ENCODE measurements at regions not wholly inside any gene's neighbourhood (a gene's known extent, or its start where the extent isn't known, plus 50 kb on each side); places are given as distances from the start of the nearest gene placed in this dataset.

DNA sequence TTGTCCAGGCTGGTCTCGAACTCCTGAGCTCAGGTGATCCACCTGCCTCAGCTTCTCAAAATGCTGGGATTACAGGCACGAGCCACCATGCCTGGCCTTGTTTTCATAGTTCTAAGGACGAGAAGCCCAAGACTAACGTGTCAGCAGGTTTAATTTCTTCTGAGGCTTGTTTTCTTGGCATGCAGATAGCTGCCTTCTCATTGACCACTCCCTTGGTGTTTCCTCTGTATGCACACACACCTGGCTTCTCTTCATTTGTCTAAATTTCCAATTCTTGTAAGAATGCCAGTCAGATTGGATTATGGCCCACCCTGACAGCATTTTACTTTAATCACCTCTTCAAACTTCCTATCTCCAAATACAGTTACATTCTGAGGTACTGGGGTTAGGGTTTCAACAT lies 72.5 kb upstream of the CTSC start:
- in situ Hi-C loops (cut with HindIII; ENCODE audit: low pct_unique_long_range_greater_than_20kb, low sequenced_read_pairs), result no loop called here
- no peak for DNase-seq (ENCODE audit: low read depth)

DNA sequence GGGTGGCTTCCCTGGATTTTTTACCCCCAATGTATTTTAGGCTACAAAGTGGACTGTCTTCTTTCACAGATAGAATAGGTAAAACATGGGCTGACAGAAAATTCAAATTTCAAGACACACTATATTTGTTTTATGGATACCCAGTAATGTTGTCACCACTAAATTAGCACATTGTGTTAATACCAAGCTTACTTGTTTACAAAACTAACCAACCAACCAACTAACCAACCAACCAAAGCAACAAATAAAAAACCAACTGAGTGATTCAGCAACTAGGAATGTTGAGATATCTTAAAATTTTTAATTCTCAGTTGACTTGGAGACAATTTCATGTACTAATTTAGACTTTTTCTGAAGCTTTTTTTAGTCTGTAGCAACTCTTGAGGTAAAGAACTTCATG lies 69.3 kb upstream of the CTSC start:
- DNase-seq (ENCODE audit: low read depth), result peak; percentile 34
- in situ Hi-C loops (cut with HindIII; ENCODE audit: low pct_unique_long_range_greater_than_20kb, low sequenced_read_pairs), result no loop called here

DNA sequence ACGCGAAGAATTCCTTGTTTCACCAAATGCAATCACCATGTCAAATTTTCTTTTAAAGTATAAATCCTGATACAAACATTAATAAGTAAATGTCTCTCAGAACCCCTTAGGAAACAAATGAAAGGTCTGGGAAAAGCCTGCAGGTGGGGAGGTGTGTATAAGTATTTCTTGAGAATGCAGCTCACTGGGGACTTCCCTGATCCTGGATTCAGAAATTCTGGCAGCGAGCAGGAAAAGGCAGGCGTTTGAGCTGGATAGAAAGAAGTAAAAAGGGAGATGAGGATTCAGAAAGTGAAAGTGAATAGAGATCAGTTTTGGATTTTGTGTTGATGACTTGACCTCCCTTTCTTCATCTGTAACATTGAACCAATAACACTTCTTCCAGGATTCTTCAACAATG lies 68.3 kb upstream of the CTSC start:
- in situ Hi-C loops (cut with HindIII; ENCODE audit: low pct_unique_long_range_greater_than_20kb, low sequenced_read_pairs), result no loop called here
- DNase-seq (ENCODE audit: low read depth), result no peak

DNA sequence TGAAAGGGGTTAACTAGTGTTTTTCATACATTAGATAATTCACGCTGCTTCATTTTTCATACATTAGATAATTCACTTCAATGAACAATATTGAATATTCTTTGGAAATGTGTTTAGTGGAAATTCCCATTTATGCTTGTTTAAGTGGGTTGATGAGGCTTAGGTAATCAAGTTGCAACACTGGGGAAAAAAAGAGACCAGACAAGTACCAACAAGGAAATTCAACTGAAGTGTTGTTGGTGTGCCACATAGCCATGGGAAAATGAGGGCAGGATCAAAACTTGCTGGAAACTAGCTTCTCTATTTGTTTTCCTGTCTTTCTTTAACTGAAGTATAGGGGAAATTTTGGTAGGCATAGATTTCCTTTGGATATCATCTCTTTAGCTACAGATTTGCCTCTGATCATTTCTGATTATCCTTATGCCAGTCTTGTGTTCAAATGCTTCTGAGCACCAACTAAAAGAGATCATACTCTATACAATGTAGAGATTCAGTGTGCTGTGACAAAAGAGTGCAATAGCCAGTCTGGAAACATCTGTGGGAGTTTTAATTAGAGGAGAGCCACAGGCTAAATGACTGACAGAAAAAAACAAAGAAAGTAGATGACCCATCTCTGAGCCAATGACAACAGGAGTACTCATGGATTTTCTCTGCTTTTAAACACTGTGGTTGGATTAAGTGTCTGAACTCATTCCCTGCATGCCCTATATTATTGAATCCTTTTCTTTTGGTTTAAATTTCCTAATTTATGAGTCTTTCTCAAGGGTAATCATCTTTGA lies 67.6 kb upstream of the CTSC start:
- in situ Hi-C loops (cut with HindIII; ENCODE audit: low pct_unique_long_range_greater_than_20kb, low sequenced_read_pairs), result no loop called here
- DNase-seq (ENCODE audit: low read depth), result no peak

DNA sequence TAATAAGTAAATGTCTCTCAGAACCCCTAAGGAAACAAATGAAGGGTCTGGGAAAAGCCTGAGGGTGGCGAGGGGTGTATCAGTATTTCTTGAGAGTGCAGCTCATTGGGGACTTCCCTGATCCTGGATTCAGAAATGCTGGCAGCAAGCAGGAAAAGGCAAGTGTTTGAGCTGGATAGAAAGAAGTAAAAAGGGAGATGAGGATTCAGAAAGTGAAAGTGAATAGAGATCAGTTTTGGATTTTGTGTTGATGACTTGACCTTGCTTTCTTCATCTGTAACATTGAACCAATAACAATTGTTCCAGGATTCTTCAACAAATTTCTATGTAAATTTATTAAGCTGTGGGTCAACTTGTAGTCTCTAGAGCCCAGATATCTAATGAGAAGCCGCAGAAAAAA lies 66.9 kb upstream of the CTSC start:
- in situ Hi-C loops (cut with HindIII; ENCODE audit: low pct_unique_long_range_greater_than_20kb, low sequenced_read_pairs), result no loop called here
- no peak for DNase-seq (ENCODE audit: low read depth)

DNA sequence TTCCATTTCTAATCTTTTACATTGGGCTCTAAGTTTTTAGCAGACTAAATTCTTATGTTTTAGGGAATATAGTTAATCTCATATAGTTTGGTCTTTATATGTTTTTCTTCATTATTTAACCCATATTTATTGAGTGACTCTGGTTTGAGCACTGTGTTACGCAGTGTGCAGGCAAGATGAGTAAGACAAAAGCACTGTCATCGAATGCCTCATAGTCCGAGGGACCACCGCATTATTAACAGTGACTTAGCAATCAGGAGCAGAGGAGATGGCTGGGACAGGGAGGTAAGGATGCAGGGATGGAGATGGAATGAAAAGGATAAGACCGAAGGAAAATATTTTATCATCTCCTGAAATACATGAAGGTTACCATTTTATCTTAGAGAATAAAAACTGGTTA lies 65.2 kb upstream of the CTSC start:
- DNase-seq (ENCODE audit: low read depth), result peak; percentile 61
- in situ Hi-C loops (cut with HindIII; ENCODE audit: low pct_unique_long_range_greater_than_20kb, low sequenced_read_pairs), result no loop called here

DNA sequence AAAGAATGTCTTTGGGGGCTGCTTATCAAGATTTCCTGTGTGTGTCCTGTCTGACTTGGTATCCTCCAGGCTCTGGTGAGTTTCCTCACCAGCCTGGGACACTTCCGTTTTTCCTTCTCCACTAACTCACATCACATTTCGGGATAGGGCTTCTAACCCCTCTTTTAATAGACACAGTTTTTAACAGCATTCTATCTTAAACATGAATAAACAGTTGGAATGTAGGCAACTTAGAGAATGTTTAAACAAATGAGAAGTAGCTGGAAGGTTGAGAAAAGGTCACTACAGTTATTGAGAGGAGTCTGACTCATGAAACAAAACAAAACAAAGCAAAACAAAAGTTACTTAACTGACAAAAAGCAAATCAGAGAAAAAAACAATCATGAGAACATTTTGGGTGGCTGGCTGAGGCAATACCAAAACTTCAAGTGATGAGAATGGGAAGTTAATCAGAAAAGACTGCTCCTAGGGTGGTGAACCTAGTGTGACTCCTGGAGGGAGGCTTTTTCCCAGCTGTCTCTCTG lies 64.7 kb upstream of the CTSC start:
- in situ Hi-C loops (cut with HindIII; ENCODE audit: low pct_unique_long_range_greater_than_20kb, low sequenced_read_pairs), result no loop called here
- DNase-seq (ENCODE audit: low read depth), result peak; percentile 94

DNA sequence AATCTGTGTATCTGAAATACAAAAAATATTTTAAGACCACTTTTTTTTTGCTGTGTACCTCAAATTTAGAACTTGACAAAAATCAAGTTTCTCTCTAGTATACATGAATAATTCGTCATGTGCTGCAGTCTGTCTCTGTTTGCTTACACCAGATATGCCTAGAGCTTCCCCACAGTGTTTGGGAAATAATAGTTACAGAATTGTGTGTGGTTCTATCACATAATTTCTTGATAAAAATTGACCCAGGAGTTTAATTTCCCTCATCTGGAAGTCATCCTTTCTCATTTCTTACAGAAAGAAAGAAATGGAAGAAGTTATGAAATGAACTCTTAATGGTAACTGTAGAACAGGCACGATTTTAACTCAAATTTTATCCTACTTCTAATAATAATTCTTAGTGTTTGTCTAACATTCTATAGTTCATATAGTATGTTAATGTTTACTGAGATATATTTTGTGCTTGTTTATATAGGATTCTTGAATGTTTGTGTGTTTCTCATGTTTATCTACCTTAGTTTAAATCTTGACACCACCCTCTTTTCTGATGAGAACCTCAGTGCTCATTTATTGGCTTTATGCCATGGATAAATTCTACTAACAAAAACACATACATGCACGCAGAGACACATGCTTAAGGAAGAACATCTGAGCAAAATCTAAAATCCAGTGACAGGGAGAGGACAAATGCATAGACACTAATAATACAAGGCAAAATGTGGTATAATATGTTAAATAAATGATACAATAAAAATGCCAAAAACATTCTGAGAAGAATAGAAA lies 61.4 kb upstream of the CTSC start:
- DNase-seq (ENCODE audit: low read depth), result no peak
- in situ Hi-C loops (cut with HindIII; ENCODE audit: low pct_unique_long_range_greater_than_20kb, low sequenced_read_pairs), result no loop called here

DNA sequence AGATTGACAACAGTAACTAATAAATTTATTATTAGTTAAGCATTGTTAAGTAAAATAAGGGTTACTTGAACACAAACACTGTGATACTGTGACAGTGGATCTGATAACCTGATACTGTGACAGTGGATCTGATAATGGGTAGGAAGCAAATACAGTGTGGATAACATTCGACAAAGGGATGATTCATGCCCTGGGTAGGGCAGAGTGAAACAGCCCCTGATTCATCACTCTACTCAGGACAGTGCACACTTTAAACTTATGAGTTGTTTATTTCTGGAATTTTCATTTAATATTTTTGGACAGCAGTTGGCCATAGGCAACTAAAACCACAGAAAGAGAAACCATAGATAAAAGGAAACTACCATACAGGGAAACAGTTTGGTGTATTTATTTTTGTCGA lies 60.8 kb upstream of the CTSC start:
- in situ Hi-C loops (cut with HindIII; ENCODE audit: low pct_unique_long_range_greater_than_20kb, low sequenced_read_pairs), result no loop called here
- DNase-seq (ENCODE audit: low read depth), result no peak

DNA sequence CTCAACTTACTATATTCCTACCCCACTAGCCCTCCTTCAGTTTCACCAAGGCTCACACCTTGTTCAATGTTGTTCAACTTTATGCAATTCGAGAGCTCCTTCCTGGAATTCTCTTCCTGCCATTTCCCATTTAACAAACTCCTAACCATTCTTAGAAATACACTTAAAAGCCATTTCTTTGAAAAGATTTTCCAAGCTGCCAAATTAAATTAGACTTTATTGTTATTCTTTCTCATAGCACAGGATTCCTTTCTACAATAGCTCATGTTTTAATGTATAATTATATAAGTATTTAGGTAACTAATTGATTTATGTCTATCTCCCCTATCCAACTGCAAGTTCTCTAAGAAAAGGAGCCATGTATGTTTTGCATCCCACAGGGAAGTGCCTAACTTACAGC lies 52.7 kb upstream of the CTSC start:
- in situ Hi-C loops (cut with HindIII; ENCODE audit: low pct_unique_long_range_greater_than_20kb, low sequenced_read_pairs), result no loop called here
- DNase-seq (ENCODE audit: low read depth), result no peak

DNA sequence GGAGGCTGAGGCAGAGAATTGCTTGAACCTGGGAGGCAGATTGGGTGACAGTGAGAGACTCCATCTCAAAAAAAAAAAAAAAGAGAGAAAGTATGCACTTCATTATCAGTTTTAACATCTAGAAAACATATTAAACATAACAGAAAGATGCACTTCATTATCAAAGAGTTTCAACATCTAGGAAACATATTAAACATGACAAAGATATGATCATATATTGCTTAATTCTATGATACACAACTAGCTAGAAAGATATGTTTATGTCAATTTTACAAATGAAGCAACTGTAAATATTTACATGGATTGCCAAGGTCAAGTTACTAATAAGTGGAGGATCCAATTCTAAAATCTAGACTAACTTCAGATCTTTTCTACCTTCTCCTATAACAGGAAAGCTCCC lies 50.4 kb upstream of the CTSC start:
- in situ Hi-C loops (cut with HindIII; ENCODE audit: low pct_unique_long_range_greater_than_20kb, low sequenced_read_pairs), result no loop called here
- DNase-seq (ENCODE audit: low read depth), result no peak
